Neural progenitor cell (in vitro differentiated cells): ENCODE measurements at regions not wholly inside any gene's neighbourhood (a gene's known extent, or its start where the extent isn't known, plus 50 kb on each side); places are given as distances from the start of the nearest gene placed in this dataset.

Experiments used
- DNase-seq: peaks from one replicate; pipeline ENCODE4 v3.0.0-alpha.2; 2016; ENCODE audit warnings: low spot score
- H2AFZ ChIP-seq: fragments of 200-600 bp; sonication (generic); replicated peaks from 2 replicates; pipeline ENCODE4 v1.6.1; 2016; ENCODE audit warnings: antibody characterized with exemption
- H3F3A ChIP-seq: fragments of 200-600 bp; sonication (generic); 2 replicates; pipeline ENCODE4 v1.6.1; 2016; ENCODE audit warnings: antibody characterized with exemption, low read depth
- H3K27ac ChIP-seq: fragments of 200-600 bp; sonication (generic); 2 replicates; pipeline ENCODE4 v1.5.1; 2016; ENCODE audit warnings: mild to moderate bottlenecking
- H3K27me3 ChIP-seq: fragments of 200-600 bp; sonication (generic); 2 replicates; pipeline ENCODE4 v1.6.1; 2016; ENCODE audit warnings: mild to moderate bottlenecking, moderate library complexity
- H3K36me3 ChIP-seq: fragments of 200-600 bp; sonication (generic); 2 replicates; pipeline ENCODE4 v1.5.1; 2016
- H3K4me1 ChIP-seq: fragments of 200-600 bp; sonication (generic); 2 replicates; pipeline ENCODE4 v1.6.1; 2016; ENCODE audit warnings: mixed run types
- H3K4me2 ChIP-seq: fragments of 200-600 bp; sonication (generic); 2 replicates; pipeline ENCODE4 v1.6.1; 2016
- H3K4me3 ChIP-seq: fragments of 200-600 bp; sonication (generic); 2 replicates; pipeline ENCODE4 v1.5.1; 2016
- H3K79me2 ChIP-seq: fragments of 200-600 bp; sonication (generic); 2 replicates; pipeline ENCODE4 v1.6.1; 2016; ENCODE audit warnings: low read depth
- H3K9ac ChIP-seq: fragments of 200-600 bp; sonication (generic); 2 replicates; pipeline ENCODE4 v1.6.1; 2016
- H3K9me3 ChIP-seq: fragments of 200-600 bp; sonication (generic); 2 replicates; pipeline ENCODE4 v1.5.1; 2016; ENCODE audit warnings: low read depth
- H4K20me1 ChIP-seq: fragments of 200-600 bp; sonication (generic); 2 replicates; pipeline ENCODE4 v1.6.1; 2016; ENCODE audit warnings: low read depth
- H3K27ac Mint-ChIP-seq: 3 replicates; pipeline ENCODE4 v1.8.0; 2021; ENCODE audit warnings: mixed read lengths
- H3K27me3 Mint-ChIP-seq: 2 replicates; pipeline ENCODE4 v1.8.0; 2022; ENCODE audit warnings: low read depth, mild to moderate bottlenecking, inconsistent platforms, moderate library complexity, mixed read lengths; ENCODE audit not compliant: insufficient read depth
- H3K36me3 Mint-ChIP-seq: 3 replicates; pipeline ENCODE4 v1.8.0; 2021; ENCODE audit warnings: mixed read lengths
- H3K4me1 Mint-ChIP-seq: 3 replicates; pipeline ENCODE4 v1.8.0; 2021; ENCODE audit warnings: mixed read lengths
- H3K4me3 Mint-ChIP-seq: 3 replicates; pipeline ENCODE4 v1.8.0; 2021; ENCODE audit warnings: mild to moderate bottlenecking, moderate library complexity, mixed read lengths
- H3K9me3 Mint-ChIP-seq: 3 replicates; pipeline ENCODE4 v1.8.0; 2020; ENCODE audit warnings: mixed read lengths
- CTCF ChIP-seq: fragments of 200-600 bp; sonication (generic); IDR thresholded peaks from 2 replicates; pipeline ENCODE4 v1.5.1; 2017; ENCODE audit warnings: antibody characterized with exemption, mild to moderate bottlenecking
- EZH2 ChIP-seq: fragments of 200-600 bp; sonication (generic); IDR thresholded peaks from 2 replicates; pipeline ENCODE4 v1.6.1; 2017; ENCODE audit warnings: antibody characterized with exemption, mild to moderate bottlenecking, moderate library complexity
- EZH2phosphoT487 ChIP-seq: fragments of 200-600 bp; sonication (generic); IDR thresholded peaks from 2 replicates; pipeline ENCODE4 v1.6.1; 2017; ENCODE audit warnings: antibody characterized with exemption

DNA sequence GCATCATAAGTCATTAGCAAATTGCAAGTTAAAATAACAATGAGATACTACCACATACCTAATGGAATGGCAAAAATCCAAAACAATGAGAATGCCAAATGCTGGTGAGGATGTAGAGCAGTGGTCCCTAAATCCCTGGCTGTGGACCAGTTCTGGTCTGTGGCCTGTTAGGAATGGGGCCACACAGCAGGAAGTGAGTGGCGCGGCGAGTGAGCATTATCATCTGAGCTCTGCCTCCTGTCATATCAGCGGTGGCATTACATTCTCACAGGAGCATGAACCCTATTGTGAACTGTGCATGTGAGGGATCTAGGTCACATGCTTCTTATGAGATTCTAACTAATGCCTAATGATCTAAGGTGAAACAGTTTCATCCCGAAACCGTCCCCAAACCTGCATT, 1694.4 kb downstream of the EFNB2 start:
- TF ChIP-seq CTCF = no peak
- TF ChIP-seq EZH2 = no peak
- TF ChIP-seq EZH2phosphoT487 = no peak
- H3K27ac ChIP-seq = no peak overlapping the region
- no peaks in the 10 kb centered on the region for H3K36me3 ChIP-seq
- H3K27me3 Mint-ChIP-seq = peaks cover 4% of the 10 kb centered on the region
- no peak overlapping the region for H3K9ac ChIP-seq
- no peaks in the 10 kb centered on the region for H3K36me3 Mint-ChIP-seq
- no peak overlapping the region for H3K4me3 ChIP-seq
- H3K9me3 Mint-ChIP-seq = no peaks in the 10 kb centered on the region
- H3K79me2 ChIP-seq = no peaks in the 10 kb centered on the region
- no peaks in the 10 kb centered on the region for H3K4me1 ChIP-seq
- no peak for DNase-seq
- H3F3A ChIP-seq = no peaks in the 10 kb centered on the region
- H4K20me1 ChIP-seq = no peaks in the 10 kb centered on the region
- no peak overlapping the region for H3K4me2 ChIP-seq
- H2AFZ ChIP-seq = no peak overlapping the region
- no peak overlapping the region for H3K4me3 Mint-ChIP-seq
- H3K4me1 Mint-ChIP-seq = no peaks in the 10 kb centered on the region
- H3K27me3 ChIP-seq = no peaks in the 10 kb centered on the region
- H3K9me3 ChIP-seq = no peaks in the 10 kb centered on the region
- no peak overlapping the region for H3K27ac Mint-ChIP-seq

DNA sequence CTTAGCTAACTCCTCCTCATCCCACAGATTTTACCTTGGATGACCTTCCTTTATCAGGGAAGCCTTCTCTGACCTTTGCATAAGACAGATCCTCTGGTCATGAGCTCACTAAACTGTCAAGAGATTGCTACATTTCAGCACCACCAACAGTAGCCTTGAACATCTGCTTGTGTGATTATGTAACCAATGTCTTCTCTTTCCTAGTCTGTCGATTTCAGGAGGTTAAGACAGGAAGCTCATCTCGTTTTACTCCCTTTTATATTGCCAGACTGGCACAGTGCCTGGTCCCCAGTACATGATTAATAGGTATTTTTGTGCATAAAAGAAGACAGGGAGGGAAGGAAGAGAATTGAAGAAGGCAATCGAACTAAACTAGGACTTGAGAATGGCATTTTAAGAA, 1697.7 kb downstream of the EFNB2 start:
- H3K4me1 ChIP-seq = no peaks in the 10 kb centered on the region
- no peaks in the 10 kb centered on the region for H3K36me3 ChIP-seq
- Mint-ChIP-seq H3K4me3 (no peak overlapping the region), H3K36me3 (no peaks in the 10 kb centered on the region), H3K4me1 (no peaks in the 10 kb centered on the region), H3K9me3 (no peaks in the 10 kb centered on the region), H3K27ac (no peak overlapping the region), H3K27me3 (peaks cover 2% of the 10 kb centered on the region)
- H3K79me2 ChIP-seq = no peaks in the 10 kb centered on the region
- H3K9ac ChIP-seq = no peak overlapping the region
- no peak overlapping the region for H3K4me3 ChIP-seq
- H3K27me3 ChIP-seq = no peaks in the 10 kb centered on the region
- no peaks in the 10 kb centered on the region for H3K9me3 ChIP-seq
- TF ChIP-seq EZH2 (no peak), CTCF (no peak), EZH2phosphoT487 (no peak)
- no peaks in the 10 kb centered on the region for H4K20me1 ChIP-seq
- no peaks in the 10 kb centered on the region for H3F3A ChIP-seq
- no peak overlapping the region for H3K4me2 ChIP-seq
- no peak for DNase-seq
- no peak overlapping the region for H2AFZ ChIP-seq
- H3K27ac ChIP-seq = no peak overlapping the region

DNA sequence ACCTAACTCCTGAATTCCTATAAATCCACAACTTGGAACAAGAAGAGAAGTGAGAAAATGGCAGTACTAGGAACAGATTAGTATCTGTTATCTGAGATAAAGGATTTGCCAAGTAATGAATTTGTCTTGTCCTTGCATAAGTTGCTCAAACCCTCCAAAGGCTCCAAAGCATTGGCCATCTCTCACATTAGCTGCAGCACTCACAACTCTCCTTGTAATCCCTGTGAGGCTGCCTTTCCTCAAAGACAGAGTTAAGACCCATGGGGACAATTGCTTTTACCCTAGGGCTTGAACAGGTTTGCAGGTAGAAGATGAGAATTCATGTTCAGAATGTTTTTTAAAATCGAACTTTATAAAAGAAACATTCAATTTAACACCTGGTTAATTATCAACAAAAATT, 1702.2 kb downstream of the EFNB2 start:
- no peak overlapping the region for H3K27ac Mint-ChIP-seq
- Histone ChIP-seq H2AFZ (no peak overlapping the region), H4K20me1 (no peaks in the 10 kb centered on the region), H3K27ac (no peak overlapping the region), H3K4me2 (no peak overlapping the region), H3K9me3 (no peaks in the 10 kb centered on the region), H3K9ac (no peak overlapping the region), H3K4me1 (no peaks in the 10 kb centered on the region), H3K27me3 (no peaks in the 10 kb centered on the region), H3K4me3 (no peak overlapping the region), H3K79me2 (no peaks in the 10 kb centered on the region), H3F3A (no peaks in the 10 kb centered on the region), H3K36me3 (no peaks in the 10 kb centered on the region)
- H3K4me3 Mint-ChIP-seq = no peak overlapping the region
- peak; percentile 7 for DNase-seq
- H3K9me3 Mint-ChIP-seq = no peaks in the 10 kb centered on the region
- H3K36me3 Mint-ChIP-seq = no peaks in the 10 kb centered on the region
- peaks cover 6% of the 10 kb centered on the region for H3K4me1 Mint-ChIP-seq
- no peaks in the 10 kb centered on the region for H3K27me3 Mint-ChIP-seq
- TF ChIP-seq EZH2phosphoT487 = no peak
- no peak for TF ChIP-seq EZH2
- no peak for TF ChIP-seq CTCF

GRCh38 chr13:104832231-104832630, 1703.2 kb downstream of the EFNB2 start:
- H2AFZ ChIP-seq = no peak overlapping the region
- H3K27ac ChIP-seq = no peak overlapping the region
- H3K9me3 ChIP-seq = no peaks in the 10 kb centered on the region
- H3K36me3 Mint-ChIP-seq = peaks cover 1% of the 10 kb centered on the region
- no peak overlapping the region for H3K4me2 ChIP-seq
- H3K9ac ChIP-seq = no peak overlapping the region
- no peak overlapping the region for H3K27ac Mint-ChIP-seq
- H3K79me2 ChIP-seq = no peaks in the 10 kb centered on the region
- no peaks in the 10 kb centered on the region for H4K20me1 ChIP-seq
- no peak overlapping the region for H3K4me3 Mint-ChIP-seq
- H3K4me1 Mint-ChIP-seq = peaks cover 6% of the 10 kb centered on the region
- H3K36me3 ChIP-seq = no peaks in the 10 kb centered on the region
- no peak for TF ChIP-seq EZH2
- TF ChIP-seq EZH2phosphoT487 = no peak
- no peak for TF ChIP-seq CTCF
- H3F3A ChIP-seq = no peaks in the 10 kb centered on the region
- no peaks in the 10 kb centered on the region for H3K27me3 Mint-ChIP-seq
- no peaks in the 10 kb centered on the region for H3K4me1 ChIP-seq
- peak; percentile 9 for DNase-seq
- no peaks in the 10 kb centered on the region for H3K27me3 ChIP-seq
- H3K9me3 Mint-ChIP-seq = peaks cover 2% of the 10 kb centered on the region
- no peak overlapping the region for H3K4me3 ChIP-seq
